SK-N-SH treated with all-trans-retinoic acid at 6 μM for 48 hours (cell line): ENCODE measurements at regions not wholly inside any gene's neighbourhood (a gene's known extent, or its start where the extent isn't known, plus 50 kb on each side); places are given as distances from the start of the nearest gene placed in this dataset.
A peak's percentile ranks its signal among the peaks of the same experiment; 100 is the strongest.

Experiments
- ATAC-seq: fragments of 200-7000 bp; cut with Tn5 transposase; 3 replicates; pipeline ENCODE4 v1.9.1; 2020; ENCODE audit warnings: mild to moderate bottlenecking, moderate library complexity
- ARNTL ChIP-seq: fragments of 450-650 bp; formaldehyde crosslinking; IDR thresholded peaks from 2 replicates; pipeline ENCODE4 v1.5.0; 2020; ENCODE audit warnings: low read depth, mild to moderate bottlenecking, moderate library complexity, borderline replicate concordance
- BACH2 ChIP-seq: fragments of 250-450 bp; sonication (Bioruptor Pico); IDR thresholded peaks from 2 replicates; pipeline ENCODE4 v1.9.0; 2021; ENCODE audit warnings: mild to moderate bottlenecking, borderline replicate concordance
- CSDC2 ChIP-seq: fragments of 250-450 bp; sonication (Bioruptor Pico); IDR thresholded peaks from 2 replicates; pipeline ENCODE4 v1.5.0; 2020; ENCODE audit warnings: mild to moderate bottlenecking, moderate library complexity
- ESRRG ChIP-seq: fragments of 250-450 bp; sonication (Bioruptor Pico); IDR thresholded peaks from 2 replicates; pipeline ENCODE4 v1.6.1; 2021; ENCODE audit warnings: mild to moderate bottlenecking
- GLIS3 ChIP-seq: fragments of 250-450 bp; sonication (Bioruptor Pico); IDR thresholded peaks from 2 replicates; pipeline ENCODE4 v1.5.0; 2020; ENCODE audit warnings: mild to moderate bottlenecking, moderate library complexity
- ISL1 ChIP-seq: fragments of 250-450 bp; sonication (Bioruptor Pico); IDR thresholded peaks from 2 replicates; pipeline ENCODE4 v2.1.2; 2022; ENCODE audit warnings: mild to moderate bottlenecking, moderate library complexity
- OSR1 ChIP-seq: fragments of 250-450 bp; sonication (Bioruptor Pico); IDR thresholded peaks from 2 replicates; pipeline ENCODE4 v1.8.0; 2022; ENCODE audit warnings: moderate library complexity, mild to moderate bottlenecking, inconsistent platforms
- RARB ChIP-seq: fragments of 250-450 bp; sonication (Bioruptor Pico); IDR thresholded peaks from 2 replicates; pipeline ENCODE4 v1.8.0; 2021; ENCODE audit warnings: mild to moderate bottlenecking, moderate library complexity
- SNAI2 ChIP-seq: fragments of 250-450 bp; sonication (Bioruptor Pico); IDR thresholded peaks from 2 replicates; pipeline ENCODE4 v1.5.0; 2020; ENCODE audit warnings: mild to moderate bottlenecking, moderate library complexity
- TCF4 ChIP-seq: fragments of 250-450 bp; sonication (Bioruptor Pico); IDR thresholded peaks from 2 replicates; pipeline ENCODE4 v1.8.0; 2021; ENCODE audit warnings: mild to moderate bottlenecking, moderate library complexity, borderline replicate concordance
- TOX ChIP-seq: fragments of 250-450 bp; sonication (Bioruptor Pico); IDR thresholded peaks from 2 replicates; pipeline ENCODE4 v1.8.0; 2021; ENCODE audit warnings: mild to moderate bottlenecking, moderate library complexity, borderline replicate concordance
- ZC3H10 ChIP-seq: fragments of 250-450 bp; sonication (Bioruptor Pico); IDR thresholded peaks from 2 replicates; pipeline ENCODE4 v1.5.1; 2021; ENCODE audit warnings: mild to moderate bottlenecking, moderate library complexity
- ZFP3 ChIP-seq: fragments of 250-450 bp; sonication (Bioruptor Pico); IDR thresholded peaks from 2 replicates; pipeline ENCODE4 v1.5.0; 2020; ENCODE audit warnings: mild to moderate bottlenecking, moderate library complexity
- ZNF565 ChIP-seq: fragments of 450-650 bp; formaldehyde crosslinking; conservative IDR thresholded peaks from 2 replicates; pipeline ENCODE4 v1.5.0; 2020; ENCODE audit warnings: low read depth, mild to moderate bottlenecking, moderate library complexity
- ZNF70 ChIP-seq: fragments of 450-650 bp; formaldehyde crosslinking; IDR thresholded peaks from 2 replicates; pipeline ENCODE4 v1.5.0; 2020; ENCODE audit warnings: mild to moderate bottlenecking, moderate library complexity
- ZNF8 ChIP-seq: fragments of 450-650 bp; formaldehyde crosslinking; IDR thresholded peaks from 2 replicates; pipeline ENCODE4 v1.5.0; 2020; ENCODE audit warnings: mild to moderate bottlenecking, moderate library complexity
- TF ChIP-seq, protein P1 (sequence below): fragments of 250-450 bp; sonication (Bioruptor Pico); IDR thresholded peaks from 2 replicates; pipeline ENCODE4 v1.8.0; 2020; ENCODE audit warnings: mild to moderate bottlenecking, moderate library complexity, borderline replicate concordance
- TF ChIP-seq, protein P2 (sequence below): fragments of 250-450 bp; sonication (Bioruptor Pico); IDR thresholded peaks from 2 replicates; pipeline ENCODE4 v1.5.1; 2021; ENCODE audit warnings: mild to moderate bottlenecking, moderate library complexity
- TF ChIP-seq, protein P3 (sequence below): fragments of 250-450 bp; sonication (Bioruptor Pico); IDR thresholded peaks from 2 replicates; pipeline ENCODE4 v1.5.1; 2020; ENCODE audit warnings: low read depth, mild to moderate bottlenecking, moderate library complexity
- TF ChIP-seq, protein P4 (sequence below): fragments of 250-450 bp; sonication (Bioruptor Pico); IDR thresholded peaks from 2 replicates; pipeline ENCODE4 v1.5.0; 2020; ENCODE audit warnings: mild to moderate bottlenecking, moderate library complexity
- TF ChIP-seq, protein P5 (sequence below): fragments of 250-450 bp; sonication (Bioruptor Pico); IDR thresholded peaks from 2 replicates; pipeline ENCODE4 v1.8.0; 2021; ENCODE audit warnings: low read depth, mild to moderate bottlenecking, moderate library complexity, borderline replicate concordance

DNA sequence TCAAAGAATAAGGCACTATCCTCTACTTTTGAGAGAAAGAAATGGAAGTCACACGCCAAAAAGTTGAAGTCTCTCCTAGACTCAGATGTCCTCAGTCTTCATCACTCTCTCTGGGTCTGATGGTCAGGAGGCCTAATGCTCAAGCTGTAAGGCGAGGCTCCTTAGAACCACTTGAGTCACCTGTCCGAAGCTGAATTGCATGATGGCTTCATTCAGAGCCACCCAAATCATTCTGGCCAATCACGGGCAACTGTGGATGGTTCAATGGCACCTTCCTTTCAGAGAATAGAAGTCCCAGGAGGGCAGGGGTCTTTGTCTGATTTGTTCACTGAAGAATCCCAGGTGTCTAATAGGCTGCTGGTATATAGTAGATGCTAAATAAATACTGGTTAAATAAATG lies 63.9 kb upstream of the SMOX start:
- ATAC-seq: no peak
- TF ChIP-seq SNAI2 (CRISPR knock-in tag) (no peak), ZC3H10 (CRISPR knock-in tag) (no peak)
- TF ChIP-seq, protein P1, sequence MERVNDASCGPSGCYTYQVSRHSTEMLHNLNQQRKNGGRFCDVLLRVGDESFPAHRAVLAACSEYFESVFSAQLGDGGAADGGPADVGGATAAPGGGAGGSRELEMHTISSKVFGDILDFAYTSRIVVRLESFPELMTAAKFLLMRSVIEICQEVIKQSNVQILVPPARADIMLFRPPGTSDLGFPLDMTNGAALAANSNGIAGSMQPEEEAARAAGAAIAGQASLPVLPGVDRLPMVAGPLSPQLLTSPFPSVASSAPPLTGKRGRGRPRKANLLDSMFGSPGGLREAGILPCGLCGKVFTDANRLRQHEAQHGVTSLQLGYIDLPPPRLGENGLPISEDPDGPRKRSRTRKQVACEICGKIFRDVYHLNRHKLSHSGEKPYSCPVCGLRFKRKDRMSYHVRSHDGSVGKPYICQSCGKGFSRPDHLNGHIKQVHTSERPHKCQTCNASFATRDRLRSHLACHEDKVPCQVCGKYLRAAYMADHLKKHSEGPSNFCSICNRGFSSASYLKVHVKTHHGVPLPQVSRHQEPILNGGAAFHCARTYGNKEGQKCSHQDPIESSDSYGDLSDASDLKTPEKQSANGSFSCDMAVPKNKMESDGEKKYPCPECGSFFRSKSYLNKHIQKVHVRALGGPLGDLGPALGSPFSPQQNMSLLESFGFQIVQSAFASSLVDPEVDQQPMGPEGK (CRISPR knock-in tag): no peak

DNA sequence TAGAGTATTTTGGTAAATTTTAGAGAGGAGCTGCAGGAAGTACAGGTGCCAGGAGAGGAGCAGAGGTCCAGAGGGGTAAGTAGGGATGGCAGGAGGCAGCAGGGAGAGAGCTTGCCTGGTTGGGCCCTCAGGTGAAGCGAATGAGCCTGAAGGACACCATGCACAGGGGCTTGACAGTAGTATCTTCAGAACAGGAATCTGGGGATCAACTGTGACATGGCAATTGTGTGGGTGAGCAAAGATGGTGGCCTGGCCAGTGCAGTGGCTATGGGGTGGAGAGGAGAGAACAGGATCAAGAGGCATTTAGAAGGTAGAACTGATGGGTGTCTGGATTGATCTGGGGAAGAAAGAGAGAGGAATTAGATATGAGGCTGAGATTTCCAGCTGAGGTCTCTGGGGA lies 64.5 kb upstream of the SMOX start:
- TF ChIP-seq SNAI2 (CRISPR knock-in tag): no peak
- no peak for TF ChIP-seq ESRRG (CRISPR knock-in tag)
- no peak for TF ChIP-seq TCF4 (CRISPR knock-in tag)
- TF ChIP-seq, protein P2, sequence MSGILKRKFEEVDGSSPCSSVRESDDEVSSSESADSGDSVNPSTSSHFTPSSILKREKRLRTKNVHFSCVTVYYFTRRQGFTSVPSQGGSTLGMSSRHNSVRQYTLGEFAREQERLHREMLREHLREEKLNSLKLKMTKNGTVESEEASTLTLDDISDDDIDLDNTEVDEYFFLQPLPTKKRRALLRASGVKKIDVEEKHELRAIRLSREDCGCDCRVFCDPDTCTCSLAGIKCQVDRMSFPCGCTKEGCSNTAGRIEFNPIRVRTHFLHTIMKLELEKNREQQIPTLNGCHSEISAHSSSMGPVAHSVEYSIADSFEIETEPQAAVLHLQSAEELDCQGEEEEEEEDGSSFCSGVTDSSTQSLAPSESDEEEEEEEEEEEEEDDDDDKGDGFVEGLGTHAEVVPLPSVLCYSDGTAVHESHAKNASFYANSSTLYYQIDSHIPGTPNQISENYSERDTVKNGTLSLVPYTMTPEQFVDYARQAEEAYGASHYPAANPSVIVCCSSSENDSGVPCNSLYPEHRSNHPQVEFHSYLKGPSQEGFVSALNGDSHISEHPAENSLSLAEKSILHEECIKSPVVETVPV (CRISPR knock-in tag): no peak
- TF ChIP-seq ZNF70 (CRISPR knock-in tag): no peak
- TF ChIP-seq OSR1 (CRISPR knock-in tag): no peak
- no peak for TF ChIP-seq CSDC2 (CRISPR knock-in tag)
- no peak for TF ChIP-seq BACH2 (CRISPR knock-in tag)
- TF ChIP-seq, protein P3, sequence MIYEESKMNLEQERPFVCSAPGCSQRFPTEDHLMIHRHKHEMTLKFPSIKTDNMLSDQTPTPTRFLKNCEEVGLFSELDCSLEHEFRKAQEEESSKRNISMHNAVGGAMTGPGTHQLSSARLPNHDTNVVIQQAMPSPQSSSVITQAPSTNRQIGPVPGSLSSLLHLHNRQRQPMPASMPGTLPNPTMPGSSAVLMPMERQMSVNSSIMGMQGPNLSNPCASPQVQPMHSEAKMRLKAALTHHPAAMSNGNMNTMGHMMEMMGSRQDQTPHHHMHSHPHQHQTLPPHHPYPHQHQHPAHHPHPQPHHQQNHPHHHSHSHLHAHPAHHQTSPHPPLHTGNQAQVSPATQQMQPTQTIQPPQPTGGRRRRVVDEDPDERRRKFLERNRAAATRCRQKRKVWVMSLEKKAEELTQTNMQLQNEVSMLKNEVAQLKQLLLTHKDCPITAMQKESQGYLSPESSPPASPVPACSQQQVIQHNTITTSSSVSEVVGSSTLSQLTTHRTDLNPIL: no peak
- TF ChIP-seq ZNF565 (CRISPR knock-in tag): no peak
- TF ChIP-seq, protein P4, sequence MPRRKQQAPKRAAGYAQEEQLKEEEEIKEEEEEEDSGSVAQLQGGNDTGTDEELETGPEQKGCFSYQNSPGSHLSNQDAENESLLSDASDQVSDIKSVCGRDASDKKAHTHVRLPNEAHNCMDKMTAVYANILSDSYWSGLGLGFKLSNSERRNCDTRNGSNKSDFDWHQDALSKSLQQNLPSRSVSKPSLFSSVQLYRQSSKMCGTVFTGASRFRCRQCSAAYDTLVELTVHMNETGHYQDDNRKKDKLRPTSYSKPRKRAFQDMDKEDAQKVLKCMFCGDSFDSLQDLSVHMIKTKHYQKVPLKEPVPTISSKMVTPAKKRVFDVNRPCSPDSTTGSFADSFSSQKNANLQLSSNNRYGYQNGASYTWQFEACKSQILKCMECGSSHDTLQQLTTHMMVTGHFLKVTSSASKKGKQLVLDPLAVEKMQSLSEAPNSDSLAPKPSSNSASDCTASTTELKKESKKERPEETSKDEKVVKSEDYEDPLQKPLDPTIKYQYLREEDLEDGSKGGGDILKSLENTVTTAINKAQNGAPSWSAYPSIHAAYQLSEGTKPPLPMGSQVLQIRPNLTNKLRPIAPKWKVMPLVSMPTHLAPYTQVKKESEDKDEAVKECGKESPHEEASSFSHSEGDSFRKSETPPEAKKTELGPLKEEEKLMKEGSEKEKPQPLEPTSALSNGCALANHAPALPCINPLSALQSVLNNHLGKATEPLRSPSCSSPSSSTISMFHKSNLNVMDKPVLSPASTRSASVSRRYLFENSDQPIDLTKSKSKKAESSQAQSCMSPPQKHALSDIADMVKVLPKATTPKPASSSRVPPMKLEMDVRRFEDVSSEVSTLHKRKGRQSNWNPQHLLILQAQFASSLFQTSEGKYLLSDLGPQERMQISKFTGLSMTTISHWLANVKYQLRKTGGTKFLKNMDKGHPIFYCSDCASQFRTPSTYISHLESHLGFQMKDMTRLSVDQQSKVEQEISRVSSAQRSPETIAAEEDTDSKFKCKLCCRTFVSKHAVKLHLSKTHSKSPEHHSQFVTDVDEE (CRISPR knock-in tag): no peak
- no peak for TF ChIP-seq TOX (CRISPR knock-in tag)
- TF ChIP-seq, protein P5, sequence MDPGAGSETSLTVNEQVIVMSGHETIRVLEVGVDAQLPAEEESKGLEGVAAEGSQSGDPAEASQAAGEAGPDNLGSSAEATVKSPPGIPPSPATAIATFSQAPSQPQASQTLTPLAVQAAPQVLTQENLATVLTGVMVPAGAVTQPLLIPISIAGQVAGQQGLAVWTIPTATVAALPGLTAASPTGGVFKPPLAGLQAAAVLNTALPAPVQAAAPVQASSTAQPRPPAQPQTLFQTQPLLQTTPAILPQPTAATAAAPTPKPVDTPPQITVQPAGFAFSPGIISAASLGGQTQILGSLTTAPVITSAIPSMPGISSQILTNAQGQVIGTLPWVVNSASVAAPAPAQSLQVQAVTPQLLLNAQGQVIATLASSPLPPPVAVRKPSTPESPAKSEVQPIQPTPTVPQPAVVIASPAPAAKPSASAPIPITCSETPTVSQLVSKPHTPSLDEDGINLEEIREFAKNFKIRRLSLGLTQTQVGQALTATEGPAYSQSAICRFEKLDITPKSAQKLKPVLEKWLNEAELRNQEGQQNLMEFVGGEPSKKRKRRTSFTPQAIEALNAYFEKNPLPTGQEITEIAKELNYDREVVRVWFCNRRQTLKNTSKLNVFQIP: no peak
- TF ChIP-seq ZNF8: no peak
- no peak for TF ChIP-seq ARNTL (CRISPR knock-in tag)
- TF ChIP-seq ZFP3 (CRISPR knock-in tag): no peak
- TF ChIP-seq RARB (CRISPR knock-in tag): no peak
- TF ChIP-seq ISL1 (CRISPR knock-in tag): no peak
- no peak for TF ChIP-seq ZC3H10 (CRISPR knock-in tag)
- no peak for TF ChIP-seq GLIS3 (CRISPR knock-in tag)
- TF ChIP-seq, all 23 proteins: peak for 0
- no peak for ATAC-seq

DNA sequence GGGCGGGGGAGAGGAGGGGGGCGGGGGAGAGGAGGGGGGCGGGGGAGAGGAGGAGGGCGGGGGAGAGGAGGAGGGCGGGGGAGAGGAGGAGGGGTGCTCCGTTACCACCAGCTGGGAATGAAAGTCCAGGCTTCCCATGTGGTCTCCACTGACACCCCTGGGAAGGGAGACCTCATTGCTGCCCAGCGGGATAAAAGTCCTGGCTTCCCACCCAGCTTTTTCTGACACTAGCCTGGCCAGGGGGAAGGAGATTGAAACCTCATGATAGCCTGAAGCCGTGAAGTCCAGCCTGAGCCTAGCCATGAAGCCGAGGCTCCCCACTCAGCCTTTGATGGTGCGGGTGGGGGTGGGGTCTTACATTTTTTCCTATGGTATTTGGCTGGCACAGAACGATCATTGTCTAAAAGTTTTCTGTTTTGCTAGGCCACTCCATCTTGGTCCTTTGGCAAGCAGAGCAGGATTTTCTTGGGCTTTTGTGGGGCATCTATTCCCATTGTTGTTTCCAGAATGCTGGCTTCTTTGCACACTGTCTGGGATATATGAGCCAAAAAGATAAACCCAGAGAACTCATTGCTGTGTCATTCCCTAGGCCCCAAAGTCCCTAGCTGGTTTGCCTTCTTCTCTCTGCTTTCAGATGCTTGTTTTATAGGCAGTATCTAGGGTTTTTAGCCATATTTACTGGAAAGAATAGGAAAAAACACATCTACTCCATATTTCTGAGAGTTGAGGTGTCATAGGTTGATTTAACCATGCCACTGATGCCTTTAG lies 65.3 kb upstream of the SMOX start:
- TF ChIP-seq ZFP3 (CRISPR knock-in tag) (no peak), CSDC2 (CRISPR knock-in tag) (no peak), BACH2 (CRISPR knock-in tag) (no peak), RARB (CRISPR knock-in tag) (no peak), ZNF8 (no peak), ZC3H10 (CRISPR knock-in tag) (no peak), TOX (CRISPR knock-in tag) (no peak), SNAI2 (CRISPR knock-in tag) (no peak), OSR1 (CRISPR knock-in tag) (no peak), TCF4 (CRISPR knock-in tag) (no peak), ESRRG (CRISPR knock-in tag) (no peak)
- TF ChIP-seq, protein P1 (CRISPR knock-in tag): no peak
- TF ChIP-seq, protein P3: no peak
- peak; percentile 12 for ATAC-seq
